ENCODE measurements at regions not wholly inside any gene's neighbourhood (a gene's known extent, or its start where the extent isn't known, plus 50 kb on each side); places are given as distances from the start of the nearest gene placed in this dataset.

DNA sequence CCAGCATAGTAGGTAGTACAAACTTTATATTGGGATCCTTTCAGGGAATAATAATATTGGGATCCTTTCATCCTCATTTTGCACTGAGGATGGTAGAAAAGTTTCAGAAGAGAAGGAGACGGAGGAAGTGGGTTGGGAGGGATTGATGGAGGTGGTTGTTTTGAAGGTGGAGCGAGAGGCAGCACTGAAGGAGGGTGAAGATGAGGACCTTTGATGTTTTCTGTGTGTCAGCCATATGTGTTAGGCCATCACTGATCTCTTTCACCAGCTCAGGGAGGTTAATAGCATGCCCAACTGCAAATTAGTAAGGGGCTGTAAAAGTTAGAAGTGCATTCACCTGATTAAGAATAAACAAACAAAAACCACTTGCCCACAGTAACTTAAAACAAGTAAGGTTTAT, 275.5 kb upstream of the B3GAT1 start:
- Histone ChIP-seq H3K36me3 (no peaks in the 10 kb centered on the region), H3K9me3 (no peaks in the 10 kb centered on the region), H3K4me3 (no peak overlapping the region), H3K27me3 (replicated peaks; ENCODE audit: insufficient read depth) (no peaks in the 10 kb centered on the region), H3K27ac (no peak overlapping the region), H3K4me1 (replicated peaks) (no peaks in the 10 kb centered on the region)
- TF ChIP-seq POLR2AphosphoS5 (IDR thresholded peaks at IDR 0.05) (no peak), POLR2A (IDR thresholded peaks at IDR 0.05) (no peak)
- TF ChIP-seq, protein P1, sequence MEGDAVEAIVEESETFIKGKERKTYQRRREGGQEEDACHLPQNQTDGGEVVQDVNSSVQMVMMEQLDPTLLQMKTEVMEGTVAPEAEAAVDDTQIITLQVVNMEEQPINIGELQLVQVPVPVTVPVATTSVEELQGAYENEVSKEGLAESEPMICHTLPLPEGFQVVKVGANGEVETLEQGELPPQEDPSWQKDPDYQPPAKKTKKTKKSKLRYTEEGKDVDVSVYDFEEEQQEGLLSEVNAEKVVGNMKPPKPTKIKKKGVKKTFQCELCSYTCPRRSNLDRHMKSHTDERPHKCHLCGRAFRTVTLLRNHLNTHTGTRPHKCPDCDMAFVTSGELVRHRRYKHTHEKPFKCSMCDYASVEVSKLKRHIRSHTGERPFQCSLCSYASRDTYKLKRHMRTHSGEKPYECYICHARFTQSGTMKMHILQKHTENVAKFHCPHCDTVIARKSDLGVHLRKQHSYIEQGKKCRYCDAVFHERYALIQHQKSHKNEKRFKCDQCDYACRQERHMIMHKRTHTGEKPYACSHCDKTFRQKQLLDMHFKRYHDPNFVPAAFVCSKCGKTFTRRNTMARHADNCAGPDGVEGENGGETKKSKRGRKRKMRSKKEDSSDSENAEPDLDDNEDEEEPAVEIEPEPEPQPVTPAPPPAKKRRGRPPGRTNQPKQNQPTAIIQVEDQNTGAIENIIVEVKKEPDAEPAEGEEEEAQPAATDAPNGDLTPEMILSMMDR (IDR thresholded peaks at IDR 0.05), result no peak
- DNase-seq (ENCODE audit: low spot score), result no peak
- intact Hi-C loops (cut with DNase I), result no loop called here
- 54% methylated on average over 2 of the region's 2 CpGs for WGBS

- no peaks in the 10 kb centered on the region for H3K27me3 ChIP-seq (replicated peaks; ENCODE audit: insufficient read depth)
- 34% methylated on average over 6 of the region's 6 CpGs for WGBS
- intact Hi-C loops (cut with DNase I), result no loop called here
- H3K27ac ChIP-seq, result no peak overlapping the region
- H3K9me3 ChIP-seq, result no peaks in the 10 kb centered on the region
- no peak for DNase-seq (ENCODE audit: low spot score)
- H3K4me1 ChIP-seq (replicated peaks), result no peaks in the 10 kb centered on the region
- H3K4me3 ChIP-seq, result no peak overlapping the region
- H3K36me3 ChIP-seq, result no peaks in the 10 kb centered on the region
- TF ChIP-seq, protein P1 (IDR thresholded peaks at IDR 0.05), result no peak
- no peak for TF ChIP-seq POLR2A (IDR thresholded peaks at IDR 0.05)
- no peak for TF ChIP-seq POLR2AphosphoS5 (IDR thresholded peaks at IDR 0.05)
These were observed 274.5 kb upstream of the B3GAT1 start for GRCh38 chr11:134686460-134687061.

GRCh38 chr11:134685793-134686380, 273.8 kb upstream of the B3GAT1 start:
- no peak for DNase-seq (ENCODE audit: low spot score)
- no peaks in the 10 kb centered on the region for H3K27me3 ChIP-seq (replicated peaks; ENCODE audit: insufficient read depth)
- H3K9me3 ChIP-seq, result no peaks in the 10 kb centered on the region
- no peaks in the 10 kb centered on the region for H3K36me3 ChIP-seq
- 66% methylated on average over 6 of the region's 6 CpGs for WGBS
- no peak for TF ChIP-seq POLR2AphosphoS5 (IDR thresholded peaks at IDR 0.05)
- TF ChIP-seq, protein P1 (IDR thresholded peaks at IDR 0.05), result no peak
- no peak for TF ChIP-seq POLR2A (IDR thresholded peaks at IDR 0.05)
- no peak overlapping the region for H3K4me3 ChIP-seq
- H3K4me1 ChIP-seq (replicated peaks), result no peaks in the 10 kb centered on the region
- no peak overlapping the region for H3K27ac ChIP-seq
- intact Hi-C loops (cut with DNase I), result no loop called here

DNA sequence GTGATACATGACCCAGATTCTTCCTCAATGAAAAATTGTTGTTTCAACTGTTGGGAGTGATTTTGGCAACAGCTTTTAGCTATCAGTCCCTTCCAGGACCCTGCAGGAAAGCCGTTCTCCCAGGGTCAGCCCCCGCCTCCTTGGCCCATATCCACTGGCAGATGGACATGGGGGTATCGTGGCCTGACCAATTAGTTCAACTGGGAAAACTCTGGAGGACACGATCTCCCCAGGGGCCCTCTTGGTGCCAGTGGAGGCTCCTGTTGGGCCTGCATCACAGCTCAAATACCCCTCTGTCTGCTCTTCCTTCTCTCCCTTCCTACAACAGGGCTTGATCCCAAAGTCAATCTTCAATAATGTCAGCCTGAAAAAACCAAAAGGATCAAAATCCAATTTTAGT, 272.5 kb upstream of the B3GAT1 start:
- Histone ChIP-seq H3K4me3 (no peak overlapping the region), H3K4me1 (replicated peaks) (no peaks in the 10 kb centered on the region), H3K27ac (no peak overlapping the region), H3K9me3 (no peaks in the 10 kb centered on the region), H3K36me3 (no peaks in the 10 kb centered on the region), H3K27me3 (replicated peaks; ENCODE audit: insufficient read depth) (no peaks in the 10 kb centered on the region)
- no peak for DNase-seq (ENCODE audit: low spot score)
- intact Hi-C loops (cut with DNase I), result no loop called here
- TF ChIP-seq POLR2AphosphoS5 (IDR thresholded peaks at IDR 0.05), result no peak
- no peak for TF ChIP-seq POLR2A (IDR thresholded peaks at IDR 0.05)
- TF ChIP-seq, protein P1 (IDR thresholded peaks at IDR 0.05), result no peak
- 67% methylated on average over 4 of the region's 4 CpGs for WGBS

GRCh38 chr11:134683860-134684259, 271.8 kb upstream of the B3GAT1 start:
- no peaks in the 10 kb centered on the region for H3K36me3 ChIP-seq
- H3K4me3 ChIP-seq, result no peak overlapping the region
- no peaks in the 10 kb centered on the region for H3K9me3 ChIP-seq
- TF ChIP-seq POLR2A (IDR thresholded peaks at IDR 0.05) (no peak), POLR2AphosphoS5 (IDR thresholded peaks at IDR 0.05) (no peak)
- TF ChIP-seq, protein P1 (IDR thresholded peaks at IDR 0.05), result no peak
- no peaks in the 10 kb centered on the region for H3K4me1 ChIP-seq (replicated peaks)
- H3K27me3 ChIP-seq (replicated peaks; ENCODE audit: insufficient read depth), result no peaks in the 10 kb centered on the region
- H3K27ac ChIP-seq, result no peak overlapping the region
- intact Hi-C loops (cut with DNase I), result no loop called here
- DNase-seq (ENCODE audit: low spot score), result no peak
- 94% methylated on average over 6 of the region's 6 CpGs for WGBS

All from prostate gland (tissue), 2 donors.